Ascending aorta (tissue), 2 donors: ENCODE measurements at regions not wholly inside any gene's neighbourhood (a gene's known extent, or its start where the extent isn't known, plus 50 kb on each side); places are given as distances from the start of the nearest gene placed in this dataset.

Experiments used
- DNase-seq, 2 donors: peaks; one replicate each; pipeline ENCODE4 v3.0.0-alpha.2; 2019; ENCODE audit warnings: low spot score in 2 of 2
- H3K27ac ChIP-seq, 2 donors: fragments of 200-600 bp; sonication (generic); one replicate each; pipeline ENCODE4 v1.5.1; 2016 to 2017; ENCODE audit warnings: mild to moderate bottlenecking in 1 of 2
- H3K27me3 ChIP-seq: fragments of 200-600 bp; sonication (generic); one replicate; pipeline ENCODE4 v1.5.1; 2017
- H3K36me3 ChIP-seq, 2 donors: fragments of 200-600 bp; sonication (generic); one replicate each; pipeline ENCODE4 v1.5.1; 2016
- H3K4me1 ChIP-seq, 2 donors: fragments of 200-600 bp; sonication (generic); one replicate each; pipeline ENCODE4 v1.5.1; 2016 to 2017; ENCODE audit warnings: mild to moderate bottlenecking in 1 of 2
- H3K4me3 ChIP-seq, 2 donors: fragments of 200-600 bp; sonication (generic); one replicate each; pipeline ENCODE4 v1.5.1; 2016 to 2017; ENCODE audit warnings: mild to moderate bottlenecking in 1 of 2
- H3K9me3 ChIP-seq, 2 donors: fragments of 200-600 bp; sonication (generic); one replicate each; pipeline ENCODE4 v1.5.1; 2016
- CTCF ChIP-seq, 3 experiments: fragments of 200-600 bp in 2 of 3; fragments of 450-650 bp in 1 of 3; sonication (generic) in 2 of 3; IDR thresholded peaks; one replicate each; pipeline ENCODE4 v1.5.1; 2016 to 2019; ENCODE audit warnings: antibody characterized with exemption in 3 of 3, mild to moderate bottlenecking in 1 of 3, moderate library complexity in 1 of 3
- intact Hi-C: fragments of 100-400 bp; cut with DNase I; formaldehyde crosslinking; loops from one replicate; pipeline ENCODE4 v1.15.1; 2023

DNA sequence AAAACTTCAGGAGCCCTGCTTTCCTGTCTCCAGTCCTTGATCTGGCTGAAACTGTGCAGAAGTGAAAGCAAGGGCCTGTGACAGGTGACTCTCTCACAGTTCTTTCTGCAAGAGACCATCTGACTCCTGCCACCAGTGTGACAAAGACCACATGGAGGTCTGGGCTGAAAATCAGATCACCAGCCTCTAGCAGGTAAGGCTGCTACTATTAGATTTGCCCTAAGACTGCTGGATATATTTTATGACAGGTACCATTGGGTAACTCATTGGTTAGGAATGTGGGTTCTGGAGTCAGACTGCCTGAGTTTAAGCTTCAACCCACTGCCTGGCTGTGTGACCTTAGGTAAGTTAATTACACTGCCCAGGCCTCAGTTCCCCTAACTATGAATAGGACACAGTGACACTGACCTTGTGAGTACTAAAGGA lies 163.3 kb upstream of the SLC7A11 start:
- intact Hi-C loops, result no loop called here
- no peak overlapping the region for H3K27ac ChIP-seq

DNA sequence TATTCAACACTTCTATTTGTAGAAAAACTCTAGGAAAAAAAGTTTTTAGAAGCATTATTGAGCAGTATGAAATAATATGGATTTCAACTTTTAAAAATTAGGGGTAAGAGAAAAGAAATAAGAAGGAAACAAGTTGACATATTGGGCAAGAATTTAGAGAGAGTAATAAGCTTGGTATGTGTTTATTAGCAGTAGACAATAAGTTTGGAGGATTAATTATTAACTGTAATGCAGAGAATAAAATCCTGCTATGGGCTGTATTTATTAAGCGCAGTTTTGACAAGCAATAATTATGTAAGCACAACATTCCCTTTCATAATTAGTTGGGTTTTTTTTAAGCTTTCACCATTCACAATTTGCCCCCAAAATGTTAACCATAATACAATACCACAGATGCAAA lies 162.7 kb upstream of the SLC7A11 start:
- TF ChIP-seq CTCF (IDR thresholded peaks at IDR 0.05), result no peak
- intact Hi-C loops, result no loop called here

More for the DNA sequence above, 163.3 kb upstream of the SLC7A11 start:
- TF ChIP-seq CTCF (IDR thresholded peaks at IDR 0.05), result no peak
- no peaks in the 10 kb centered on the region for H3K9me3 ChIP-seq
- no peaks in the 10 kb centered on the region for H3K36me3 ChIP-seq
- DNase-seq, result no peak
- H3K4me3 ChIP-seq, result no peak overlapping the region
- peaks cover 0 to 4% of the 10 kb centered on the region in 2 donors for H3K4me1 ChIP-seq
- H3K27me3 ChIP-seq, result no peaks in the 10 kb centered on the region

DNA sequence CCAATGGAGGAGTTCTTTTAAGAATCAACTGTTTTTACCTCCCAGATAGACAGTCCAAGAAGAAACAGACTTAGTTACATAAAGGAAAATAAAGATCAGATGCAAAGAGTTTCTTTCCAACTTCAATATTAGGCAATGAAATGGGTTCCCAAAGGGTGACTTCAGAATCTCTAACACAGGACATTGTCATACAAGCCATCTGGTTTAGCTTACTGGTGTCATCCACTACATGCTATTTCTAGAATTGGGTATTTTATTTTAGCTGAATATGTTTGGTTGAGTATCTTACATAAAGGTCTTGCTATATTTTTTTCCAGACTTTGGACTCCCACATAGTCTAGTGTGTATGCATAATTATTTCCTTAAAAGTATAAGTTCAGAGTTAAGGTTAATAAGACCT lies 162.1 kb upstream of the SLC7A11 start:
- no peak for TF ChIP-seq CTCF (IDR thresholded peaks at IDR 0.05)
- intact Hi-C loops, result no loop called here
- no peaks in the 10 kb centered on the region for H3K9me3 ChIP-seq

More for the DNA sequence above, 162.7 kb upstream of the SLC7A11 start:
- Histone ChIP-seq H3K4me3 (no peak overlapping the region), H3K9me3 (no peaks in the 10 kb centered on the region), H3K27me3 (no peaks in the 10 kb centered on the region), H3K36me3 (no peaks in the 10 kb centered on the region), H3K27ac (no peak overlapping the region), H3K4me1 (peaks cover 0 to 5% of the 10 kb centered on the region in 2 donors)
- DNase-seq, result no peak

GRCh38 chr4:138401334-138401733 lies 159.2 kb upstream of the SLC7A11 start:
- TF ChIP-seq CTCF (IDR thresholded peaks at IDR 0.05), result no peak
- Histone ChIP-seq H3K27ac (no peak overlapping the region), H3K9me3 (no peaks in the 10 kb centered on the region), H3K4me1 (peaks cover 0 to 12% of the 10 kb centered on the region in 2 donors), H3K36me3 (no peaks in the 10 kb centered on the region), H3K4me3 (no peak overlapping the region), H3K27me3 (no peaks in the 10 kb centered on the region)
- intact Hi-C loops, result no loop called here
- DNase-seq, result no peak

More for the DNA sequence above, 162.1 kb upstream of the SLC7A11 start:
- DNase-seq, result no peak
- Histone ChIP-seq H3K4me3 (no peak overlapping the region), H3K36me3 (no peaks in the 10 kb centered on the region), H3K27me3 (no peaks in the 10 kb centered on the region), H3K4me1 (peaks cover 0 to 7% of the 10 kb centered on the region in 2 donors), H3K27ac (no peak overlapping the region)

DNA sequence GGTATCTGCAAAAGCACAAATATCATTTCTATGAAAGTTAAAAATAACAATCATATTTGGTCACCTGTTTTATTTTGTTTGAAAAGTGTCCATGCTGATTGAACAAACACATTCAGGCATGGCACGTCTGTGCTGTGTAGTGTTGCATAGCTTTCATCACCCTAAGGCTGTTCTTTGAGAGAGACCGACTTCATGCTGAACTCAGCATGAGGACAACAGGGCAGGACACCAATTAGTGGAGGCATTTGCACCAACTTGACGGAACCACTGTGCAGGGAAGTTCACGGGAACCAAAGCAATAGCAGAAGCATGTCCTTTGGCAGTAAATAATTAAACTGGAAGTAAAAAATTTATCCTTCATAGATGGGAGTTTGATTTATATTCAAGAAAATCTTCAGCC lies 158.4 kb upstream of the SLC7A11 start:
- Histone ChIP-seq H3K9me3 (no peaks in the 10 kb centered on the region), H3K4me3 (no peak overlapping the region), H3K4me1 (peaks cover 0 to 12% of the 10 kb centered on the region in 2 donors), H3K27ac (no peak overlapping the region), H3K27me3 (no peaks in the 10 kb centered on the region), H3K36me3 (no peaks in the 10 kb centered on the region)
- intact Hi-C loops, result no loop called here
- TF ChIP-seq CTCF (IDR thresholded peaks at IDR 0.05), result no peak
- DNase-seq, result no peak

DNA sequence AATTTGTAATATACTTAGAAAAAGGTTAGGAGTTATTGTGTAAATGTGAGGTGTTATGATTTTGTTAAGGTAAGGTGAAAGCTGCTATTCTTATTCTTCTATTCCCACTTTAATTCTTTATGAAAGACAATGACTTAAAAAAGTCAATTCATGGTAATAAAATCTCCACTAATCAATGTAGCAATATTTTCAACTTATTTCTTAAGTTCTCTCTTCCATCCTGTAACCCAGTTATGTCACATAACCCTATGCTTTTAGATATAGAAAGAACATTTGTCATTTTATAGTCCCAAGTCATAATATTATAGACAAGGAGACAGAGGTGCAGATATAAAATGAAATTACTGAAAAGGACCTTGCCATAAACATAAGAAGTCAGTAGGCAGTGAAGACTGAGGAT lies 157.9 kb upstream of the SLC7A11 start:
- no peak for DNase-seq

More for the DNA sequence above, 157.9 kb upstream of the SLC7A11 start:
- no peaks in the 10 kb centered on the region for H3K36me3 ChIP-seq
- no peak overlapping the region for H3K4me3 ChIP-seq
- no peaks in the 10 kb centered on the region for H3K27me3 ChIP-seq
- H3K9me3 ChIP-seq, result no peaks in the 10 kb centered on the region
- intact Hi-C loops, result no loop called here
- TF ChIP-seq CTCF (IDR thresholded peaks at IDR 0.05), result no peak
- H3K4me1 ChIP-seq, result peaks cover 0 to 12% of the 10 kb centered on the region in 2 donors
- H3K27ac ChIP-seq, result no peak overlapping the region
